ENCODE measurements at regions not wholly inside any gene's neighbourhood (a gene's known extent, or its start where the extent isn't known, plus 50 kb on each side); places are given as distances from the start of the nearest gene placed in this dataset.

DNA sequence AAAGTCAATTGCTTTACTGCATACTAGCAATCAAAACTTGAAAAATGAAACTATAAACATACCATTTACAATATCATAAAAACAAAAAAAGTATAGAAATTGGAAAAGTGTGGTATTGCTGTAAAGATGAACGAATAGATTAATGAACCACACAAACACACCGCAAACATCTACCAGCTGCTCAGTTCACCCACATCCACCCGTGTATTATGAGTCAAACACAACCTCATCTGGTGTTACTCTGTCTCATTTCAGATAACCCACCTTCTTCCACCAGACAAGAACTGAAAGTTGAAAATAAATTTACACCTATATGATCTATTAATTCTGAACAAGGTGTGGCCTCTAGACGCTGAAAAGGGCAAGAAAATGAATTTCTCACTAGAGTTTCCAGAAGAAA is 53.3 kb downstream of the BLID start:
- Histone ChIP-seq H3K9me3 (ENCODE audit: control insufficient read depth, low read depth, low read length) (peaks cover 2% of the 10 kb centered on the region), H2AFZ (ENCODE audit: control insufficient read depth, low read length) (no peak overlapping the region), H3K9ac (ENCODE audit: control insufficient read depth, extremely low read depth, insufficient read depth, low read length) (no peak overlapping the region), H3K79me2 (ENCODE audit: control insufficient read depth, insufficient read depth, low read length) (no peaks in the 10 kb centered on the region), H3K4me2 (ENCODE audit: control insufficient read depth, extremely low read depth, insufficient read depth, low read depth, low read length) (no peak overlapping the region), H4K20me1 (ENCODE audit: control insufficient read depth, extremely low read depth, insufficient read depth, low read length) (no peaks in the 10 kb centered on the region), H3K27ac (ENCODE audit: control insufficient read depth, insufficient read depth, low read length) (no peak overlapping the region), H3K4me3 (ENCODE audit: control insufficient read depth in 2 of 3, extremely low read depth in 1 of 3, insufficient read depth in 2 of 3, low read depth in 1 of 3, low read length in 3 of 3) (no peak overlapping the region), H3K9me1 (ENCODE audit: control insufficient read depth, extremely low read depth, insufficient read depth, low read length) (no peaks in the 10 kb centered on the region), H3K36me3 (ENCODE audit: control insufficient read depth in 2 of 2, extremely low read depth in 1 of 2, insufficient read depth in 2 of 2, low read length in 2 of 2) (no peaks in the 10 kb centered on the region), H3K27me3 (ENCODE audit: control insufficient read depth, extremely low read depth, insufficient read depth, low read length) (no peaks in the 10 kb centered on the region), H3K4me1 (ENCODE audit: control insufficient read depth, extremely low read depth, insufficient read depth, low read length) (no peaks in the 10 kb centered on the region)
- DNase-seq (ENCODE audit: low read depth, low spot score), result no peak
- FAIRE-seq, result no peak
- dilution Hi-C loops (cut with MboI; ENCODE audit: extremely low pct_ligation_motif_present, low sequenced_read_pairs), result no loop called here
- TF ChIP-seq, protein P1, sequence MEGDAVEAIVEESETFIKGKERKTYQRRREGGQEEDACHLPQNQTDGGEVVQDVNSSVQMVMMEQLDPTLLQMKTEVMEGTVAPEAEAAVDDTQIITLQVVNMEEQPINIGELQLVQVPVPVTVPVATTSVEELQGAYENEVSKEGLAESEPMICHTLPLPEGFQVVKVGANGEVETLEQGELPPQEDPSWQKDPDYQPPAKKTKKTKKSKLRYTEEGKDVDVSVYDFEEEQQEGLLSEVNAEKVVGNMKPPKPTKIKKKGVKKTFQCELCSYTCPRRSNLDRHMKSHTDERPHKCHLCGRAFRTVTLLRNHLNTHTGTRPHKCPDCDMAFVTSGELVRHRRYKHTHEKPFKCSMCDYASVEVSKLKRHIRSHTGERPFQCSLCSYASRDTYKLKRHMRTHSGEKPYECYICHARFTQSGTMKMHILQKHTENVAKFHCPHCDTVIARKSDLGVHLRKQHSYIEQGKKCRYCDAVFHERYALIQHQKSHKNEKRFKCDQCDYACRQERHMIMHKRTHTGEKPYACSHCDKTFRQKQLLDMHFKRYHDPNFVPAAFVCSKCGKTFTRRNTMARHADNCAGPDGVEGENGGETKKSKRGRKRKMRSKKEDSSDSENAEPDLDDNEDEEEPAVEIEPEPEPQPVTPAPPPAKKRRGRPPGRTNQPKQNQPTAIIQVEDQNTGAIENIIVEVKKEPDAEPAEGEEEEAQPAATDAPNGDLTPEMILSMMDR (optimal IDR thresholded peaks at IDR 0.05 in 1 of 3, IDR thresholded peaks at IDR 0.05 in 1 of 3, conservative IDR thresholded peaks at IDR 0.05 in 1 of 3; ENCODE audit: extremely low read depth in 1 of 3, insufficient read depth in 2 of 3, low read length in 3 of 3), result no peak
- TF ChIP-seq EZH2 (IDR thresholded peaks at IDR 0.05; ENCODE audit: low read length), result no peak

DNA sequence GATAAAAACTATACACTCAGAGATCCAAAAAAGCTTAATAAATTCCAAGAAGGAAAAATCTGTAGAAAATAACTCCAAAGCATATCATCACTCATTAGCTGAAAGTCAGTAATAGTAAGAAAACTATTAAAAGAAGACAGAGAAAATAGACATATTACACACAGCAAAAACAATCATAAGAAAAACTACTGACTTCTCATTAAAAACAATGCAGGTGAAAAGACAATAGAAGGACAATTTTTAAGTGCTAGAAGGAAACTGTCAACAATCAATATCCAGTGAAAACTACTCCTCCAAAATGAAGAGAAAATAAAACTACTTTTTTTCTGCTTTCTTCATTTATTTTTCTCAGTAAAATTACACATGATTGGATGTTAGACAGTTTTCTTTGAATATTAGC is 56.5 kb downstream of the BLID start:
- Histone ChIP-seq H3K9me3 (ENCODE audit: control insufficient read depth, low read depth, low read length) (peaks cover 2% of the 10 kb centered on the region), H3K27ac (ENCODE audit: control insufficient read depth, insufficient read depth, low read length) (no peak overlapping the region), H3K27me3 (ENCODE audit: control insufficient read depth, extremely low read depth, insufficient read depth, low read length) (no peaks in the 10 kb centered on the region), H2AFZ (ENCODE audit: control insufficient read depth, low read length) (no peak overlapping the region), H4K20me1 (ENCODE audit: control insufficient read depth, extremely low read depth, insufficient read depth, low read length) (no peaks in the 10 kb centered on the region), H3K9ac (ENCODE audit: control insufficient read depth, extremely low read depth, insufficient read depth, low read length) (no peak overlapping the region), H3K4me3 (ENCODE audit: control insufficient read depth in 2 of 3, extremely low read depth in 1 of 3, insufficient read depth in 2 of 3, low read depth in 1 of 3, low read length in 3 of 3) (no peak overlapping the region), H3K36me3 (ENCODE audit: control insufficient read depth in 2 of 2, extremely low read depth in 1 of 2, insufficient read depth in 2 of 2, low read length in 2 of 2) (no peaks in the 10 kb centered on the region), H3K4me1 (ENCODE audit: control insufficient read depth, extremely low read depth, insufficient read depth, low read length) (no peaks in the 10 kb centered on the region), H3K79me2 (ENCODE audit: control insufficient read depth, insufficient read depth, low read length) (no peaks in the 10 kb centered on the region), H3K4me2 (ENCODE audit: control insufficient read depth, extremely low read depth, insufficient read depth, low read depth, low read length) (no peak overlapping the region), H3K9me1 (ENCODE audit: control insufficient read depth, extremely low read depth, insufficient read depth, low read length) (no peaks in the 10 kb centered on the region)
- DNase-seq (ENCODE audit: low read depth, low spot score) (no peak), FAIRE-seq (no peak)
- TF ChIP-seq, protein P1 (optimal IDR thresholded peaks at IDR 0.05 in 1 of 3, IDR thresholded peaks at IDR 0.05 in 1 of 3, conservative IDR thresholded peaks at IDR 0.05 in 1 of 3; ENCODE audit: extremely low read depth in 1 of 3, insufficient read depth in 2 of 3, low read length in 3 of 3), result no peak
- TF ChIP-seq EZH2 (IDR thresholded peaks at IDR 0.05; ENCODE audit: low read length), result no peak
- dilution Hi-C loops (cut with MboI; ENCODE audit: extremely low pct_ligation_motif_present, low sequenced_read_pairs), result no loop called here

Data from keratinocyte (primary cell).